KMS-11 (cell line): ENCODE measurements at regions not wholly inside any gene's neighbourhood (a gene's known extent, or its start where the extent isn't known, plus 50 kb on each side); places are given as distances from the start of the nearest gene placed in this dataset.
"Not testable (repeated sequence)": the region's sequence is repeated elsewhere in the genome, so short reads cannot be mapped to it uniquely, and the experiment has no call there.

ENCODE experiments used
- H2AFZ ChIP-seq: fragments of 200-600 bp; sonication (generic); 2 replicates; pipeline ENCODE4 v1.6.1; 2016; ENCODE audit warnings: antibody characterized with exemption, mixed run types, low read depth
- H3K27ac ChIP-seq: fragments of 200-600 bp; sonication (generic); 2 replicates; pipeline ENCODE4 v1.6.1; 2016; ENCODE audit warnings: mild to moderate bottlenecking, mixed run types
- H3K27me3 ChIP-seq: fragments of 200-600 bp; sonication (generic); 2 replicates; pipeline ENCODE4 v1.6.1; 2017; ENCODE audit warnings: mild to moderate bottlenecking, low read depth, mixed run types, moderate library complexity; ENCODE audit not compliant: insufficient read depth
- H3K36me3 ChIP-seq: fragments of 200-600 bp; sonication (generic); 2 replicates; pipeline ENCODE4 v1.6.1; 2017; ENCODE audit warnings: mild to moderate bottlenecking, mixed run types; ENCODE audit not compliant: insufficient read depth
- H3K4me1 ChIP-seq: fragments of 200-600 bp; sonication (generic); 2 replicates; pipeline ENCODE4 v1.6.1; 2016; ENCODE audit warnings: mild to moderate bottlenecking, low read depth, mixed run types; ENCODE audit not compliant: poor library complexity, severe bottlenecking
- H3K4me2 ChIP-seq: fragments of 200-600 bp; sonication (generic); 2 replicates; pipeline ENCODE4 v1.7.0; 2016; ENCODE audit warnings: mild to moderate bottlenecking, mixed run types
- H3K4me3 ChIP-seq: fragments of 200-600 bp; sonication (generic); IDR thresholded peaks from 2 replicates; pipeline ENCODE4 v1.6.1; 2017; ENCODE audit warnings: low read depth, low read length, mixed read lengths; ENCODE audit not compliant: insufficient read depth
- H3K79me2 ChIP-seq: fragments of 200-600 bp; sonication (generic); 2 replicates; pipeline ENCODE4 v1.6.1; 2016; ENCODE audit warnings: low read depth, mixed run types; ENCODE audit not compliant: insufficient read depth
- H3K9ac ChIP-seq: fragments of 200-600 bp; sonication (generic); 2 replicates; pipeline ENCODE4 v1.6.1; 2016; ENCODE audit warnings: mild to moderate bottlenecking, mixed run types
- H4K20me1 ChIP-seq: fragments of 200-600 bp; sonication (generic); 2 replicates; pipeline ENCODE4 v1.6.1; 2016; ENCODE audit warnings: mild to moderate bottlenecking, mixed run types; ENCODE audit not compliant: insufficient read depth
- TF ChIP-seq, protein P1 (sequence below): fragments of 200-600 bp; sonication (generic); conservative IDR thresholded peaks from 2 replicates; pipeline ENCODE4 v1.6.1; 2017; ENCODE audit warnings: low read depth, mild to moderate bottlenecking, antibody characterized with exemption, low read length, moderate library complexity, mixed read lengths

DNA sequence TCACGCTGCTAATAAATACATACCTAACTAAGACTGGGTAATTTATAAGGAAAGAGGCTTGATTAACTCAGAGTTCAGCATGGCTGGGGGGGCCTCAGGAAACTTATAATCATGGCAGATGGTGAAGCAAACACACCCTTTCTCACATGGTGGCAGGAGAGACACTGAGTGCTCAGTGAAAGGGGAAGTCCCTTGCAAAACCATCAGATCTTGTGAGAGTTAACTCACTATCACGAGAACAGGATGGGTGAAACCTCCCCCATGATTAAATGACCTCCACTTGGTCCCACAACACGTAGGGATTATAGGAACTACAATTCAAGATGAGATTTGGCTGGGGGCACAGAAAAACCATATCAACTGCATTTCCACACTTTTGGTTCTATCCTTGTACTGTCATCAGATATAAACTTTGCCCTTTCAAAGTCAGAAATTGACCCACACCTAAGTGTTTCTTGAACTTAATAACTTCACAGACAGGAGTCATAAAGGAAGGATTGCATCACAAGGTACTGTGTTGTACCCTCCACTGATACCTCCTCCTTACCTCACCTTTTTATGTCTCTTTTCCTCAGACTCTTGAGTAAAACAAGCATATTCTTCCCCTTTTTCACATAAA lies 319.1 kb upstream of the PIK3R1 start:
- H3K27me3 ChIP-seq: no peaks in the 10 kb centered on the region
- H3K9ac ChIP-seq: no peak overlapping the region
- H3K27ac ChIP-seq: no peak overlapping the region
- no peaks in the 10 kb centered on the region for H3K4me1 ChIP-seq
- H2AFZ ChIP-seq: no peak overlapping the region
- no peaks in the 10 kb centered on the region for H3K79me2 ChIP-seq
- no peak overlapping the region for H3K4me2 ChIP-seq
- TF ChIP-seq, protein P1, sequence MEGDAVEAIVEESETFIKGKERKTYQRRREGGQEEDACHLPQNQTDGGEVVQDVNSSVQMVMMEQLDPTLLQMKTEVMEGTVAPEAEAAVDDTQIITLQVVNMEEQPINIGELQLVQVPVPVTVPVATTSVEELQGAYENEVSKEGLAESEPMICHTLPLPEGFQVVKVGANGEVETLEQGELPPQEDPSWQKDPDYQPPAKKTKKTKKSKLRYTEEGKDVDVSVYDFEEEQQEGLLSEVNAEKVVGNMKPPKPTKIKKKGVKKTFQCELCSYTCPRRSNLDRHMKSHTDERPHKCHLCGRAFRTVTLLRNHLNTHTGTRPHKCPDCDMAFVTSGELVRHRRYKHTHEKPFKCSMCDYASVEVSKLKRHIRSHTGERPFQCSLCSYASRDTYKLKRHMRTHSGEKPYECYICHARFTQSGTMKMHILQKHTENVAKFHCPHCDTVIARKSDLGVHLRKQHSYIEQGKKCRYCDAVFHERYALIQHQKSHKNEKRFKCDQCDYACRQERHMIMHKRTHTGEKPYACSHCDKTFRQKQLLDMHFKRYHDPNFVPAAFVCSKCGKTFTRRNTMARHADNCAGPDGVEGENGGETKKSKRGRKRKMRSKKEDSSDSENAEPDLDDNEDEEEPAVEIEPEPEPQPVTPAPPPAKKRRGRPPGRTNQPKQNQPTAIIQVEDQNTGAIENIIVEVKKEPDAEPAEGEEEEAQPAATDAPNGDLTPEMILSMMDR: no peak
- no peaks in the 10 kb centered on the region for H4K20me1 ChIP-seq
- no peaks in the 10 kb centered on the region for H3K36me3 ChIP-seq
- no peak overlapping the region for H3K4me3 ChIP-seq

DNA sequence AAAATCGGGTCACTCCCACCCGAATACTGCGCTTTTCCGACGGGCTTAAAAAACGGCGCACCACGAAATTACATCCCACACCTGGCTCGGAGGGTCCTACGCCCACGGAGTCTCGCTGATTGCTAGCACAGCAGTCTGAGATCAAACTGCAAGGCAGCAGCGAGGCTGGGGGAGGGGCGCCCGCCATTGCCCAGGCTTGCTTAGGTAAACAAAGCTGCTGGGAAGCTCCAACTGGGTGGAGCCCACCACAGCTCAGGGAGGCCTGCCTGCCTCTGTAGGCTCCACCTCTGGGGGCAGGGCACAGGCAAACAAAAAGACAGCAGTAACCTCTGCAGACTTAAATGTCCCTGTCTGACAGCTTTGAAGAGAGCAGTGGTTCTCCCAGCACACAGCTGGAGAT lies 325.7 kb upstream of the PIK3R1 start:
- H3K36me3 ChIP-seq, H3K4me3 ChIP-seq, H3K27ac ChIP-seq, H3K27me3 ChIP-seq, H3K4me1 ChIP-seq, H3K79me2 ChIP-seq, H3K9ac ChIP-seq, H3K4me2 ChIP-seq, H4K20me1 ChIP-seq, H2AFZ ChIP-seq: not testable (repeated sequence)

DNA sequence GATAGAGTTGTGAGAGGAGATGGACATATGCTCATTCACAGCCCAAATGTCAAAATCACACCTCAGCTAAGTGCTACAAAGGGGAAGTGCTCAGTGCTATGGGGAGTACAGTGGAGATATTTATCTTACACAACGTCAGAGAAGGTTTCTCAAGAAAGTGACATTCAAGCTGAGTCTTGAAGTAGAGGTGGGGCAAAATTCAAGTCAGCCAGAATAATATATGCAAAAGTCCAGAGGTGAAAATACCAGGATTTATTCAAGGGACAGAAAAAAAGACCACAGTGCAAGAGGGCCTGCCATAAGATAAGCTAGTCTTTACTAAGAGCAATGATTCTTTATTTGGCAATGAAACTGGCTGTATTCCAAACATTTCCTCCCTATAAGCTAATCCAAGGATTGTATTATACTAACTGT lies 327.8 kb upstream of the PIK3R1 start:
- TF ChIP-seq, protein P1: no peak

DNA sequence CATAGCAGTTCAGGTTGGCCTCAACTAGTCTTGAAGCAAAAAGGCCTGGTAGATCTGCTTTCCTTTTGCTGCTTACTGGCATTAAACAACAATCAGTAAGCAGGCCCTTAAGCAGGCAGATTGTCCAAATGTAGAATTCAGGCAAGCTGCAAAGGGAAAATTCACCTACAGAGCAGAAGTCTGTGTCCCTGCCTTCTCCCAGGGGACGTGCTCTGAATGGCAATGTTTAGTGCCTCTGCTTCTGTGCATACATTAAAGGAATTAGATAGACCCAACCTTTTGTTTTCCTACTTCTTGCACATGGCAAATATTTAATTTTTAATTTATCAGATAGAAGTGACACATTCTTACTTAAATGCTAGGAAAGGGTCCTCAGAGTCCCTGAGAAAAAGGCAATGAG lies 328.8 kb upstream of the PIK3R1 start:
- Histone ChIP-seq H3K4me1 (no peaks in the 10 kb centered on the region), H3K9ac (no peak overlapping the region), H3K27ac (no peak overlapping the region), H4K20me1 (no peaks in the 10 kb centered on the region), H3K27me3 (no peaks in the 10 kb centered on the region), H3K36me3 (no peaks in the 10 kb centered on the region), H3K79me2 (no peaks in the 10 kb centered on the region), H3K4me3 (no peak overlapping the region), H3K4me2 (no peak overlapping the region), H2AFZ (no peak overlapping the region)
- TF ChIP-seq, protein P1: no peak

More for the DNA sequence above, 327.8 kb upstream of the PIK3R1 start:
- Histone ChIP-seq H3K4me1 (no peaks in the 10 kb centered on the region), H3K4me2 (no peak overlapping the region), H3K27ac (no peak overlapping the region), H3K36me3 (no peaks in the 10 kb centered on the region), H3K9ac (no peak overlapping the region), H3K79me2 (no peaks in the 10 kb centered on the region), H2AFZ (no peak overlapping the region), H3K27me3 (no peaks in the 10 kb centered on the region), H3K4me3 (no peak overlapping the region), H4K20me1 (no peaks in the 10 kb centered on the region)

DNA sequence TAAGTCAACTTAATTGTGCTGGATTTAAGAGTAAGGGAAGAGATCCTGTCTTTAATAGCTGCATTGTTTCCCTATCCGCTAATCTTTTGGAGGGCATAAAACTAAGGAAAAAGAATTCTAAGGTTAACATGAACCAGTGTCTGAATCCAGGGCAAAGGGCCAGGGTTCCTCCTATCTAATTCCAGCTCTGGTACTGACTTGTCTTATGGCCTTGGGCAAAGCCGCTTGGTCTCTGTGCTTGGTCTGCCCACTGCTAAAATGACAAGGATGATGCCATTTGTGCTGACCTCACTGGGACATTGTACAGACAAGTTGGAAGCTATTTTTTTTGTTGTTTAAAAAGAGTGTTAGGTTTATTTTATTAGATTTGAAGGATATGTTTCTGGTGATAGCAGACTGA lies 334.7 kb upstream of the PIK3R1 start:
- no peaks in the 10 kb centered on the region for H3K27me3 ChIP-seq
- no peaks in the 10 kb centered on the region for H4K20me1 ChIP-seq
- no peaks in the 10 kb centered on the region for H3K36me3 ChIP-seq
- TF ChIP-seq, protein P1: no peak
- no peak overlapping the region for H3K27ac ChIP-seq
- H2AFZ ChIP-seq: no peak overlapping the region
- H3K79me2 ChIP-seq: no peaks in the 10 kb centered on the region
- peaks cover 26% of the 10 kb centered on the region for H3K4me1 ChIP-seq
- H3K4me3 ChIP-seq: no peak overlapping the region
- H3K9ac ChIP-seq: no peak overlapping the region
- H3K4me2 ChIP-seq: no peak overlapping the region
